OCI-LY3 (cell line): ENCODE measurements at regions not wholly inside any gene's neighbourhood (a gene's known extent, or its start where the extent isn't known, plus 50 kb on each side); places are given as distances from the start of the nearest gene placed in this dataset.
A peak's percentile ranks its signal among the peaks of the same experiment; 100 is the strongest.
"Not testable (repeated sequence)": the region's sequence is repeated elsewhere in the genome, so short reads cannot be mapped to it uniquely, and the experiment has no call there.

ENCODE experiments used
- H2AFZ ChIP-seq: fragments of 200-600, 300-600 bp; shearing (Covaris generic); 2 replicates; pipeline ENCODE4 v1.6.0; 2014; ENCODE audit warnings: antibody characterized with exemption, low read depth, low read length
- H3K27ac ChIP-seq: fragments of 200-600, 300-600 bp; sonication (generic); 2 replicates; pipeline ENCODE4 v1.5.1; 2014; ENCODE audit warnings: mild to moderate bottlenecking, low read length, moderate library complexity, mixed read lengths
- H3K27me3 ChIP-seq: fragments of 200-600, 300-600 bp; sonication (generic); 2 replicates; pipeline ENCODE4 v1.6.1; 2014; ENCODE audit warnings: low read depth, low read length, mixed read lengths
- H3K36me3 ChIP-seq: fragments of 200-600, 300-600 bp; sonication (generic); replicated peaks from 2 replicates; pipeline ENCODE3; 2014; ENCODE audit warnings: low read depth, low read length, mixed read lengths
- H3K4me1 ChIP-seq: fragments of 300-600, 200-600 bp; sonication (generic); 2 replicates; pipeline ENCODE4 v1.6.1; 2014; ENCODE audit warnings: low read length, mixed read lengths
- H3K4me2 ChIP-seq: fragments of 200-600, 300-600 bp; sonication (generic); 2 replicates; pipeline ENCODE4 v1.6.1; 2014; ENCODE audit warnings: low read length, mixed read lengths
- H3K4me3 ChIP-seq: fragments of 300-600, 200-600 bp; sonication (generic); 2 replicates; pipeline ENCODE4 v1.5.1; 2014; ENCODE audit warnings: antibody characterized with exemption, mild to moderate bottlenecking, low read length, moderate library complexity
- H3K79me2 ChIP-seq: fragments of 300-600, 200-600 bp; shearing (Covaris generic); 2 replicates; pipeline ENCODE4 v1.6.1; 2014; ENCODE audit warnings: mild to moderate bottlenecking, low read length, mixed read lengths
- H3K9ac ChIP-seq: fragments of 300-600, 200-600 bp; shearing (Covaris generic); 2 replicates; pipeline ENCODE4 v1.6.0; 2014; ENCODE audit warnings: mild to moderate bottlenecking, low read length, moderate library complexity
- H3K9me3 ChIP-seq: fragments of 200-600, 300-600 bp; shearing (Covaris generic); 2 replicates; pipeline ENCODE4 v1.6.1; 2014; ENCODE audit warnings: low read length, mixed read lengths; ENCODE audit not compliant: insufficient read depth
- H4K20me1 ChIP-seq: fragments of 200-600, 300-600 bp; sonication (generic); 2 replicates; pipeline ENCODE4 v1.6.1; 2016; ENCODE audit warnings: low read length, mixed read lengths; ENCODE audit not compliant: insufficient read depth
- EZH2phosphoT487 ChIP-seq: fragments of 200-600 bp; shearing (Covaris generic); IDR thresholded peaks from 2 replicates; pipeline ENCODE4 v1.6.1; 2018; ENCODE audit warnings: antibody characterized with exemption, mixed run types, low read depth
- TF ChIP-seq, protein P1 (sequence below): fragments of 200-600, 300-600 bp; sonication (generic); IDR thresholded peaks from 2 replicates; pipeline ENCODE4 v1.5.1; 2014; ENCODE audit warnings: antibody characterized with exemption, low read length, low read depth

DNA sequence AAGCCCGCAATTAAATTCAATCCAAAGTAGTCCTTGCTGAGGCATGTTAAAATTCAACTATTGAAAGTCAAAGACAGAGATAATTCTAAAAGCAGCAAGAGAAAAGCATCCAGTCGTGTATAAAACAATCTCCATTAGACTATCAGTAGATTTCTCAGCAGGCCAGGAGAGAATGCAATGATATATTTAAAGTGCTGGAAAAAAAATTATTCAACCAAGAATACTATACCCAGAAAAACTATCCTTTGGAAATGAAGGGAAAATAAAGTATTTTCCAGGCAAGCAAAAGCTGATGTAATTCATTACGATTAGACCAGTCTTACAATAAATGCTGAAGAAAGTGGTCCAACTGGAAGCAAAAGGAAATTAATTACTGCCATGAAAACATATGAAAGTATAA is 113.5 kb downstream of the TRIM42 start:
- Histone ChIP-seq H3K27ac (no peak overlapping the region), H3K9ac (no peak overlapping the region), H2AFZ (no peak overlapping the region), H3K9me3 (peaks cover 13% of the 10 kb centered on the region; the same call in 1 of the 2 replicates), H3K27me3 (no peaks in the 10 kb centered on the region), H4K20me1 (no peaks in the 10 kb centered on the region), H3K4me3 (no peak overlapping the region), H3K79me2 (no peaks in the 10 kb centered on the region), H3K4me1 (no peaks in the 10 kb centered on the region), H3K4me2 (no peak overlapping the region), H3K36me3 (peaks cover 3% of the 10 kb centered on the region)
- no peak for TF ChIP-seq EZH2phosphoT487
- TF ChIP-seq, protein P1, sequence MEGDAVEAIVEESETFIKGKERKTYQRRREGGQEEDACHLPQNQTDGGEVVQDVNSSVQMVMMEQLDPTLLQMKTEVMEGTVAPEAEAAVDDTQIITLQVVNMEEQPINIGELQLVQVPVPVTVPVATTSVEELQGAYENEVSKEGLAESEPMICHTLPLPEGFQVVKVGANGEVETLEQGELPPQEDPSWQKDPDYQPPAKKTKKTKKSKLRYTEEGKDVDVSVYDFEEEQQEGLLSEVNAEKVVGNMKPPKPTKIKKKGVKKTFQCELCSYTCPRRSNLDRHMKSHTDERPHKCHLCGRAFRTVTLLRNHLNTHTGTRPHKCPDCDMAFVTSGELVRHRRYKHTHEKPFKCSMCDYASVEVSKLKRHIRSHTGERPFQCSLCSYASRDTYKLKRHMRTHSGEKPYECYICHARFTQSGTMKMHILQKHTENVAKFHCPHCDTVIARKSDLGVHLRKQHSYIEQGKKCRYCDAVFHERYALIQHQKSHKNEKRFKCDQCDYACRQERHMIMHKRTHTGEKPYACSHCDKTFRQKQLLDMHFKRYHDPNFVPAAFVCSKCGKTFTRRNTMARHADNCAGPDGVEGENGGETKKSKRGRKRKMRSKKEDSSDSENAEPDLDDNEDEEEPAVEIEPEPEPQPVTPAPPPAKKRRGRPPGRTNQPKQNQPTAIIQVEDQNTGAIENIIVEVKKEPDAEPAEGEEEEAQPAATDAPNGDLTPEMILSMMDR: no peak

DNA sequence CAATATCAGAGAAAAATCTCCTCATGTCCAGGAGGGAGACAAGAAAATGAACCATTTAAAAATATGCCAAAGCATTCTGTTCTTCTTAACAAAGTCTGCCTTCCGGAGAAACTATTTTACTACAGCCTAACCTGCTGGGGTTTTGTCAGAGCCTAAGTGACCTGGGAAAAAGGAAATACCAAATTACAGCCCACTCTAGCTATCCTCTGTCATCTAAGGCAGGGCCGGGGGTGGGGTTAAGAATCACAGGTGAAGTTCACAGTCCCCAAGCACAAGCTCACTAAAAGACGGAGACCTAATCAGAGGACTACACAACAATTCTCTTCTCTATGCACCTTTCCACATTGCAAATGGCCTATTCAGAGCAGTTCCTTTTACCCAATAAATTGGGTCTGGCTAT is 116.6 kb downstream of the TRIM42 start:
- Histone ChIP-seq H2AFZ (0 out of 2 replicates have a peak overlapping the region, but pooled peaks have one; percentile 1), H3K9me3 (peaks cover 13% of the 10 kb centered on the region; the same call in 1 of the 2 replicates), H4K20me1 (no peaks in the 10 kb centered on the region), H3K4me3 (no peak overlapping the region), H3K4me2 (peak overlapping the region; percentile 2), H3K79me2 (no peaks in the 10 kb centered on the region), H3K27ac (no peak overlapping the region), H3K27me3 (no peaks in the 10 kb centered on the region), H3K4me1 (no peaks in the 10 kb centered on the region), H3K36me3 (peaks cover 3% of the 10 kb centered on the region), H3K9ac (no peak overlapping the region)
- no peak for TF ChIP-seq EZH2phosphoT487
- TF ChIP-seq, protein P1: no peak

DNA sequence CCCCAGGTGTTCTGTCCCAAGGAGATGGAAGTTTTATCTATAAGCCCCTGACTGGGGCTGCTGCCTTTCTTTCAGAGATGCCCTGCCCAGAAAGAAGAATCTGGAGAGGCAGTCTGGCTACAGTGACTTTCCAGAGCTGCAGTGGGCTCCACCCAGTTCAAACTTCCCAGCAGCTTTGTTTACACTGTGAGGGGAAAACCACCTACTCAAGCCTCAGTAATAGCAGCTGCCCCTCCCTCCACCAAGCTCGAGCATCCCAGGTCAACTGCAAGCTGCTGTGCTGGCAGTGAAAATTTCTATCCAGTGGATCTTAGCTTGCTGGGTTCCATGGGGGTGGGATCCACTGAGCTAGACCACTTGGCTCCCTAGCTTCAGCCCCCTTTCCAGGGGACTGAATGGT is 125.0 kb downstream of the TRIM42 start:
- not testable (repeated sequence) for H3K9ac ChIP-seq, H3K79me2 ChIP-seq, H3K4me2 ChIP-seq, H3K27ac ChIP-seq, H4K20me1 ChIP-seq, H3K27me3 ChIP-seq, H3K36me3 ChIP-seq, H3K4me3 ChIP-seq, H3K4me1 ChIP-seq, H3K9me3 ChIP-seq, H2AFZ ChIP-seq

DNA sequence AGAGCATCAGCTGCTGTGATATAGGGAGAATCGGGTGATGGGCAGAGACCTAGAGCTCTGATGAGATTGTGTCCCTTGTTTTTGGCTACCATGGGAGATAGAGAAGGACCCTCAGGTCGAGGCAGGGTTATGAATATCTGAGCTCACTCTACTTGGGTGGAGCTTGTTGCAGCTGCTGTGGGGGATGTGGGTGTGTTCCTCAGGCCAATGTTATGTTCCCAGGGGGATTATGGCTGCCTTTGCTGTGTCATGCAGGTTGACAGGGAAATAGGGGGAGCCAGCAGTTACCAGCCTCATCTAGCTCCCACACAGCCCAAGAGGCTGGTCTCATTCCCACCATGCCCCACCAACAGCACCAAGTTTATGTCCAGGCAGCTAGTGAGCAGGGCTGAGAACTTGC is 131.5 kb downstream of the TRIM42 start:
- Histone ChIP-seq H3K9me3 (peaks cover 5% of the 10 kb centered on the region; the same call in 1 of the 2 replicates), H2AFZ (no peak overlapping the region), H3K9ac (no peak overlapping the region), H3K27ac (no peak overlapping the region), H3K79me2 (no peaks in the 10 kb centered on the region), H3K4me2 (no peak overlapping the region), H3K4me3 (no peak overlapping the region), H3K27me3 (no peaks in the 10 kb centered on the region), H3K36me3 (no peaks in the 10 kb centered on the region), H3K4me1 (no peaks in the 10 kb centered on the region), H4K20me1 (no peaks in the 10 kb centered on the region)
- no peak for TF ChIP-seq EZH2phosphoT487
- TF ChIP-seq, protein P1: no peak
